ENCODE measurements at regions not wholly inside any gene's neighbourhood (a gene's known extent, or its start where the extent isn't known, plus 50 kb on each side); places are given as distances from the start of the nearest gene placed in this dataset.
"Not testable (repeated sequence)": the region's sequence is repeated elsewhere in the genome, so short reads cannot be mapped to it uniquely, and the experiment has no call there.

GRCh38 chr5:91315701-91316100 lies 67.4 kb downstream of the ARRDC3 start:
- DNase-seq = no peak
- Mint-ChIP-seq H3K4me3 (no peak overlapping the region), H3K4me1 (ENCODE audit: low read depth) (peaks cover 57% of the 10 kb centered on the region), H3K36me3 (ENCODE audit: insufficient read depth in 2 of 2) (peaks cover 0 to 2% of the 10 kb centered on the region in 2 donors), H3K9me3 (peaks cover 0 to 2% of the 10 kb centered on the region in 2 donors), H3K27ac (no peak overlapping the region), H3K27me3 (ENCODE audit: low read depth) (no peaks in the 10 kb centered on the region)
- ATAC-seq (replicated peaks in 1 of 2) = no peak

GRCh38 chr5:91313757-91314673 lies 69.1 kb downstream of the ARRDC3 start:
- DNase-seq (peak; percentile 83 to 89), ATAC-seq (replicated peaks in 1 of 2) (peak; percentile 89 to 90)
- Mint-ChIP-seq H3K4me1 (ENCODE audit: low read depth) (peaks cover 58% of the 10 kb centered on the region), H3K36me3 (ENCODE audit: insufficient read depth in 2 of 2) (peaks cover 0 to 2% of the 10 kb centered on the region in 2 donors), H3K27ac (peak overlapping the region; percentile 52), H3K4me3 (peak overlapping the region; percentile 45 to 62), H3K9me3 (peaks cover 0 to 2% of the 10 kb centered on the region in 2 donors), H3K27me3 (ENCODE audit: low read depth) (no peaks in the 10 kb centered on the region)

- peak overlapping the region; percentile 98 for H3K27ac Mint-ChIP-seq
- no peaks in the 10 kb centered on the region for H3K27me3 Mint-ChIP-seq (ENCODE audit: low read depth)
- DNase-seq (no peak), ATAC-seq (replicated peaks in 1 of 2) (no peak)
- peaks cover 0 to 2% of the 10 kb centered on the region in 2 donors for H3K36me3 Mint-ChIP-seq (ENCODE audit: insufficient read depth in 2 of 2)
- H3K4me3 Mint-ChIP-seq = peak overlapping the region; percentile 4 to 62
- peaks cover 0 to 2% of the 10 kb centered on the region in 2 donors for H3K9me3 Mint-ChIP-seq
- peaks cover 54% of the 10 kb centered on the region for H3K4me1 Mint-ChIP-seq (ENCODE audit: low read depth)
Measured at GRCh38 chr5:91312698-91313097, 70.4 kb downstream of the ARRDC3 start.

GRCh38 chr5:91311697-91312501 lies 71.2 kb downstream of the ARRDC3 start:
- H3K4me3 Mint-ChIP-seq = peak overlapping the region; percentile 62 to 68
- H3K36me3 Mint-ChIP-seq (ENCODE audit: insufficient read depth in 2 of 2) = peaks cover 0 to 2% of the 10 kb centered on the region in 2 donors
- ATAC-seq (replicated peaks in 1 of 2) = peak; percentile 78 to 80
- DNase-seq = peak; percentile 76 to 77
- peaks cover 0 to 2% of the 10 kb centered on the region in 2 donors for H3K9me3 Mint-ChIP-seq
- H3K27me3 Mint-ChIP-seq (ENCODE audit: low read depth) = no peaks in the 10 kb centered on the region
- peaks cover 54% of the 10 kb centered on the region for H3K4me1 Mint-ChIP-seq (ENCODE audit: low read depth)
- peak overlapping the region; percentile 98 for H3K27ac Mint-ChIP-seq

GRCh38 chr5:91311168-91311696 lies 71.9 kb downstream of the ARRDC3 start:
- ATAC-seq (replicated peaks in 1 of 2) = peak; percentile 0 to 3
- no peak for DNase-seq
- Mint-ChIP-seq H3K4me3 (peak overlapping the region; percentile 62 to 68), H3K27ac (peak overlapping the region; percentile 98), H3K9me3 (peaks cover 0 to 2% of the 10 kb centered on the region in 2 donors), H3K36me3 (ENCODE audit: insufficient read depth in 2 of 2) (peaks cover 0 to 2% of the 10 kb centered on the region in 2 donors), H3K27me3 (ENCODE audit: low read depth) (no peaks in the 10 kb centered on the region), H3K4me1 (ENCODE audit: low read depth) (peaks cover 54% of the 10 kb centered on the region)

- not testable (repeated sequence) for H3K27ac Mint-ChIP-seq; H3K27me3 Mint-ChIP-seq (ENCODE audit: low read depth); H3K4me3 Mint-ChIP-seq; H3K36me3 Mint-ChIP-seq (ENCODE audit: insufficient read depth in 2 of 2); ATAC-seq (replicated peaks in 1 of 2); DNase-seq; H3K9me3 Mint-ChIP-seq
- peaks cover 26% of the 10 kb centered on the region for H3K4me1 Mint-ChIP-seq (ENCODE audit: low read depth)
Measured at GRCh38 chr5:91308157-91308556, 75.0 kb downstream of the ARRDC3 start.

- H3K27me3 Mint-ChIP-seq (ENCODE audit: low read depth) = no peaks in the 10 kb centered on the region
- peaks cover 15% of the 10 kb centered on the region for H3K4me1 Mint-ChIP-seq (ENCODE audit: low read depth)
- DNase-seq (no peak), ATAC-seq (replicated peaks in 1 of 2) (no peak)
- H3K9me3 Mint-ChIP-seq = peaks cover 0 to 2% of the 10 kb centered on the region in 2 donors
- H3K36me3 Mint-ChIP-seq (ENCODE audit: insufficient read depth in 2 of 2) = peaks cover 0 to 2% of the 10 kb centered on the region in 2 donors
- H3K27ac Mint-ChIP-seq = no peak overlapping the region
- no peak overlapping the region for H3K4me3 Mint-ChIP-seq
Measured at GRCh38 chr5:91307048-91307447, 76.1 kb downstream of the ARRDC3 start.

- H3K4me1 Mint-ChIP-seq (ENCODE audit: low read depth) = peaks cover 9% of the 10 kb centered on the region
- no peak for DNase-seq
- H3K27ac Mint-ChIP-seq = no peak overlapping the region
- peaks cover 0 to 2% of the 10 kb centered on the region in 2 donors for H3K36me3 Mint-ChIP-seq (ENCODE audit: insufficient read depth in 2 of 2)
- no peaks in the 10 kb centered on the region for H3K27me3 Mint-ChIP-seq (ENCODE audit: low read depth)
- no peak for ATAC-seq (replicated peaks in 1 of 2)
- H3K4me3 Mint-ChIP-seq = no peak overlapping the region
- peaks cover 0 to 2% of the 10 kb centered on the region in 2 donors for H3K9me3 Mint-ChIP-seq
Measured at GRCh38 chr5:91306497-91306896, 76.6 kb downstream of the ARRDC3 start.

- Mint-ChIP-seq H3K4me3 (no peak overlapping the region), H3K36me3 (ENCODE audit: insufficient read depth in 2 of 2) (no peaks in the 10 kb centered on the region), H3K27ac (no peak overlapping the region), H3K27me3 (ENCODE audit: low read depth) (no peaks in the 10 kb centered on the region), H3K4me1 (ENCODE audit: low read depth) (peaks cover under 1% of the 10 kb centered on the region), H3K9me3 (no peaks in the 10 kb centered on the region)
- ATAC-seq (replicated peaks in 1 of 2) (no peak), DNase-seq (no peak)
Measured at GRCh38 chr5:91305640-91306039, 77.5 kb downstream of the ARRDC3 start.

GRCh38 chr5:91304015-91304414 lies 79.1 kb downstream of the ARRDC3 start:
- ATAC-seq (replicated peaks in 1 of 2); DNase-seq; H3K4me1 Mint-ChIP-seq (ENCODE audit: low read depth); H3K27me3 Mint-ChIP-seq (ENCODE audit: low read depth); H3K4me3 Mint-ChIP-seq; H3K36me3 Mint-ChIP-seq (ENCODE audit: insufficient read depth in 2 of 2); H3K9me3 Mint-ChIP-seq; H3K27ac Mint-ChIP-seq: not testable (repeated sequence)

- ATAC-seq (replicated peaks in 1 of 2) = no peak
- H3K27me3 Mint-ChIP-seq (ENCODE audit: low read depth) = no peaks in the 10 kb centered on the region
- H3K27ac Mint-ChIP-seq = no peak overlapping the region
- H3K9me3 Mint-ChIP-seq = no peaks in the 10 kb centered on the region
- H3K4me3 Mint-ChIP-seq = no peak overlapping the region
- H3K36me3 Mint-ChIP-seq (ENCODE audit: insufficient read depth in 2 of 2) = no peaks in the 10 kb centered on the region
- DNase-seq = no peak
- H3K4me1 Mint-ChIP-seq (ENCODE audit: low read depth) = no peaks in the 10 kb centered on the region
Measured at GRCh38 chr5:91302958-91303357, 80.2 kb downstream of the ARRDC3 start.

- Mint-ChIP-seq H3K27me3 (ENCODE audit: low read depth) (no peaks in the 10 kb centered on the region), H3K9me3 (no peaks in the 10 kb centered on the region), H3K27ac (no peak overlapping the region), H3K4me3 (no peak overlapping the region), H3K4me1 (ENCODE audit: low read depth) (no peaks in the 10 kb centered on the region), H3K36me3 (ENCODE audit: insufficient read depth in 2 of 2) (no peaks in the 10 kb centered on the region)
- DNase-seq = no peak
- ATAC-seq (replicated peaks in 1 of 2) = no peak
Measured at GRCh38 chr5:91302305-91302704, 80.8 kb downstream of the ARRDC3 start.
